Neural cell (in vitro differentiated cells): ENCODE measurements at regions not wholly inside any gene's neighbourhood (a gene's known extent, or its start where the extent isn't known, plus 50 kb on each side); places are given as distances from the start of the nearest gene placed in this dataset.

ENCODE experiments used
- H2AFZ ChIP-seq: fragments of 200-600, 300-800 bp; sonication (generic), shearing (Covaris generic); 2 replicates; pipeline ENCODE4 v1.6.0; 2014; ENCODE audit warnings: low read depth, mild to moderate bottlenecking, antibody characterized with exemption, low read length, moderate library complexity
- H3F3A ChIP-seq: fragments of 200-600 bp; shearing (Covaris generic); 2 replicates; pipeline ENCODE4 v1.6.1; 2016; ENCODE audit warnings: mild to moderate bottlenecking, moderate library complexity, mixed read lengths, antibody characterized with exemption, low read length; ENCODE audit not compliant: insufficient read depth, poor library complexity, severe bottlenecking
- H3K27ac ChIP-seq: fragments of 200-600, 300-800 bp; sonication (generic), shearing (Covaris generic); 2 replicates; pipeline ENCODE4 v1.5.1; 2014; ENCODE audit warnings: mild to moderate bottlenecking, low read length, moderate library complexity
- H3K27me3 ChIP-seq: fragments of 300-800, 200-600 bp; sonication (generic), shearing (Covaris generic); 2 replicates; pipeline ENCODE4 v1.6.0; 2014; ENCODE audit warnings: mild to moderate bottlenecking, low read depth, low read length, moderate library complexity; ENCODE audit not compliant: insufficient read depth
- H3K36me3 ChIP-seq: fragments of 300-800, 200-600 bp; sonication (generic), shearing (Covaris generic); 2 replicates; pipeline ENCODE4 v1.5.1; 2014; ENCODE audit warnings: mild to moderate bottlenecking, antibody characterized with exemption, low read length, moderate library complexity; ENCODE audit not compliant: insufficient read depth
- H3K4me2 ChIP-seq: fragments of 300-800, 200-600 bp; sonication (generic), shearing (Covaris generic); 2 replicates; pipeline ENCODE4 v1.6.0; 2014; ENCODE audit warnings: mild to moderate bottlenecking, low read length
- H3K4me3 ChIP-seq: fragments of 300-800, 200-600 bp; sonication (generic), shearing (Covaris generic); 2 replicates; pipeline ENCODE4 v1.5.1; 2014; ENCODE audit warnings: mild to moderate bottlenecking, low read length, moderate library complexity
- H3K79me2 ChIP-seq: fragments of 200-600 bp; shearing (Covaris generic); replicated peaks from 2 replicates; pipeline ENCODE4 v1.6.0; 2014; ENCODE audit warnings: mild to moderate bottlenecking, low read length, moderate library complexity; ENCODE audit not compliant: insufficient read depth
- H3K9ac ChIP-seq: fragments of 300-800, 200-600 bp; sonication (generic), shearing (Covaris generic); 2 replicates; pipeline ENCODE4 v1.6.1; 2016; ENCODE audit warnings: mild to moderate bottlenecking, low read length, mixed read lengths
- H3K9me2 ChIP-seq: fragments of 200-600 bp; shearing (Covaris generic); 2 replicates; pipeline ENCODE4 v1.6.1; 2016; ENCODE audit warnings: mild to moderate bottlenecking, low read length, mixed read lengths; ENCODE audit not compliant: insufficient read depth
- H3K9me3 ChIP-seq: fragments of 200-600, 300-800 bp; sonication (generic), shearing (Covaris generic); 2 replicates; pipeline ENCODE4 v1.6.1; 2016; ENCODE audit warnings: mild to moderate bottlenecking, mixed run types, low read length, moderate library complexity, mixed read lengths
- H4K20me1 ChIP-seq: fragments of 200-600 bp; shearing (Covaris generic); 2 replicates; pipeline ENCODE4 v1.6.1; 2016; ENCODE audit warnings: mild to moderate bottlenecking, mixed run types; ENCODE audit not compliant: insufficient read depth
- EP300 ChIP-seq: fragments of 450-650 bp; conservative IDR thresholded peaks from 2 replicates; pipeline ENCODE4 v1.6.1; 2014; ENCODE audit warnings: antibody characterized with exemption, mild to moderate bottlenecking, moderate library complexity; ENCODE audit not compliant: poor library complexity, severe bottlenecking
- EZH2 ChIP-seq: fragments of 200-600, 300-800 bp; shearing (Covaris generic), sonication (generic); IDR thresholded peaks from 2 replicates; pipeline ENCODE4 v1.6.1; 2014; ENCODE audit warnings: antibody characterized with exemption, low read length, borderline replicate concordance, mild to moderate bottlenecking; ENCODE audit not compliant: insufficient read depth, poor library complexity, severe bottlenecking
- MXI1 ChIP-seq: fragments of 450-650 bp; conservative IDR thresholded peaks from 2 replicates; pipeline ENCODE4 v1.6.1; 2014; ENCODE audit warnings: antibody characterized with exemption, mild to moderate bottlenecking; ENCODE audit not compliant: poor library complexity, severe bottlenecking
- POLR2AphosphoS5 ChIP-seq: IDR thresholded peaks from 2 replicates; pipeline ENCODE4 v1.6.1; 2012
- RAD21 ChIP-seq: fragments of 450-650 bp; conservative IDR thresholded peaks from 2 replicates; pipeline ENCODE4 v1.6.1; 2014; ENCODE audit warnings: antibody characterized with exemption, mild to moderate bottlenecking, moderate library complexity
- SMC3 ChIP-seq: fragments of 450-650 bp; conservative IDR thresholded peaks from 2 replicates; pipeline ENCODE4 v1.6.1; 2014; ENCODE audit warnings: antibody characterized with exemption, mild to moderate bottlenecking, moderate library complexity; ENCODE audit not compliant: poor library complexity
- TAF1 ChIP-seq: IDR thresholded peaks from 2 replicates; pipeline ENCODE4 v1.6.1; 2012; ENCODE audit warnings: low read depth
- TF ChIP-seq, protein P1 (sequence below): fragments of 450-650 bp; IDR thresholded peaks from 2 replicates; pipeline ENCODE4 v1.5.1; 2014; ENCODE audit warnings: antibody characterized with exemption, mild to moderate bottlenecking, moderate library complexity; ENCODE audit not compliant: poor library complexity, severe bottlenecking
- TF ChIP-seq, protein P2 (sequence below): IDR thresholded peaks from 2 replicates; pipeline ENCODE4 v1.6.1; 2012; ENCODE audit warnings: borderline replicate concordance

DNA sequence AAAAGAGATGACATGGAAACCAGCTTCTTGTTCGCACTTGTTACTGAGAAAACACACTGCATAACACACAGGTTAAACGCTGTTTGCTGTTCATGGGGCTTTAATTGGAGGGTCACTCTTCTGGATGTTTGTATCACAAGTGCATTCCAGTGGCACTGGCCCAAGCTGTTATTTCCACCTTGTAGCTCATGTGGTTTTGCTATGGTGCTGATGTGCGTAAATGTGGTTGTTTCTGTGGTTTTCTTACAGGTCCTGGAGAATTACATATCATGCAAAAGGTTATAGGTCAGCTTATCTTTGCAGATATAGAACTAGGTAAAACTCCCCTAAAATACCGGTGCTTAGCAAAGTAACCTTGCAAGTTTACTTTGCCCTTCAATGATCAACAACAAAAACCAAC is 89.3 kb upstream of the AHI1 start:
- no peak overlapping the region for H3K4me2 ChIP-seq
- no peaks in the 10 kb centered on the region for H3K79me2 ChIP-seq
- no peak overlapping the region for H3K4me3 ChIP-seq
- H3K9me3 ChIP-seq = no peaks in the 10 kb centered on the region
- H4K20me1 ChIP-seq = no peaks in the 10 kb centered on the region
- no peak overlapping the region for H3K27ac ChIP-seq
- H3K9me2 ChIP-seq = no peaks in the 10 kb centered on the region
- TF ChIP-seq, protein P1, sequence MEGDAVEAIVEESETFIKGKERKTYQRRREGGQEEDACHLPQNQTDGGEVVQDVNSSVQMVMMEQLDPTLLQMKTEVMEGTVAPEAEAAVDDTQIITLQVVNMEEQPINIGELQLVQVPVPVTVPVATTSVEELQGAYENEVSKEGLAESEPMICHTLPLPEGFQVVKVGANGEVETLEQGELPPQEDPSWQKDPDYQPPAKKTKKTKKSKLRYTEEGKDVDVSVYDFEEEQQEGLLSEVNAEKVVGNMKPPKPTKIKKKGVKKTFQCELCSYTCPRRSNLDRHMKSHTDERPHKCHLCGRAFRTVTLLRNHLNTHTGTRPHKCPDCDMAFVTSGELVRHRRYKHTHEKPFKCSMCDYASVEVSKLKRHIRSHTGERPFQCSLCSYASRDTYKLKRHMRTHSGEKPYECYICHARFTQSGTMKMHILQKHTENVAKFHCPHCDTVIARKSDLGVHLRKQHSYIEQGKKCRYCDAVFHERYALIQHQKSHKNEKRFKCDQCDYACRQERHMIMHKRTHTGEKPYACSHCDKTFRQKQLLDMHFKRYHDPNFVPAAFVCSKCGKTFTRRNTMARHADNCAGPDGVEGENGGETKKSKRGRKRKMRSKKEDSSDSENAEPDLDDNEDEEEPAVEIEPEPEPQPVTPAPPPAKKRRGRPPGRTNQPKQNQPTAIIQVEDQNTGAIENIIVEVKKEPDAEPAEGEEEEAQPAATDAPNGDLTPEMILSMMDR = no peak
- TF ChIP-seq MXI1 = no peak
- TF ChIP-seq RAD21 = no peak
- no peak for TF ChIP-seq EZH2
- no peak for TF ChIP-seq EP300
- TF ChIP-seq, protein P2, sequence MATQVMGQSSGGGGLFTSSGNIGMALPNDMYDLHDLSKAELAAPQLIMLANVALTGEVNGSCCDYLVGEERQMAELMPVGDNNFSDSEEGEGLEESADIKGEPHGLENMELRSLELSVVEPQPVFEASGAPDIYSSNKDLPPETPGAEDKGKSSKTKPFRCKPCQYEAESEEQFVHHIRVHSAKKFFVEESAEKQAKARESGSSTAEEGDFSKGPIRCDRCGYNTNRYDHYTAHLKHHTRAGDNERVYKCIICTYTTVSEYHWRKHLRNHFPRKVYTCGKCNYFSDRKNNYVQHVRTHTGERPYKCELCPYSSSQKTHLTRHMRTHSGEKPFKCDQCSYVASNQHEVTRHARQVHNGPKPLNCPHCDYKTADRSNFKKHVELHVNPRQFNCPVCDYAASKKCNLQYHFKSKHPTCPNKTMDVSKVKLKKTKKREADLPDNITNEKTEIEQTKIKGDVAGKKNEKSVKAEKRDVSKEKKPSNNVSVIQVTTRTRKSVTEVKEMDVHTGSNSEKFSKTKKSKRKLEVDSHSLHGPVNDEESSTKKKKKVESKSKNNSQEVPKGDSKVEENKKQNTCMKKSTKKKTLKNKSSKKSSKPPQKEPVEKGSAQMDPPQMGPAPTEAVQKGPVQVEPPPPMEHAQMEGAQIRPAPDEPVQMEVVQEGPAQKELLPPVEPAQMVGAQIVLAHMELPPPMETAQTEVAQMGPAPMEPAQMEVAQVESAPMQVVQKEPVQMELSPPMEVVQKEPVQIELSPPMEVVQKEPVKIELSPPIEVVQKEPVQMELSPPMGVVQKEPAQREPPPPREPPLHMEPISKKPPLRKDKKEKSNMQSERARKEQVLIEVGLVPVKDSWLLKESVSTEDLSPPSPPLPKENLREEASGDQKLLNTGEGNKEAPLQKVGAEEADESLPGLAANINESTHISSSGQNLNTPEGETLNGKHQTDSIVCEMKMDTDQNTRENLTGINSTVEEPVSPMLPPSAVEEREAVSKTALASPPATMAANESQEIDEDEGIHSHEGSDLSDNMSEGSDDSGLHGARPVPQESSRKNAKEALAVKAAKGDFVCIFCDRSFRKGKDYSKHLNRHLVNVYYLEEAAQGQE = no peak
- no peak for TF ChIP-seq POLR2AphosphoS5
- no peak for TF ChIP-seq SMC3
- TF ChIP-seq TAF1 = no peak
- H3K9ac ChIP-seq = no peak overlapping the region
- no peak overlapping the region for H2AFZ ChIP-seq
- no peaks in the 10 kb centered on the region for H3F3A ChIP-seq
- H3K36me3 ChIP-seq = no peaks in the 10 kb centered on the region
- H3K27me3 ChIP-seq = no peaks in the 10 kb centered on the region

DNA sequence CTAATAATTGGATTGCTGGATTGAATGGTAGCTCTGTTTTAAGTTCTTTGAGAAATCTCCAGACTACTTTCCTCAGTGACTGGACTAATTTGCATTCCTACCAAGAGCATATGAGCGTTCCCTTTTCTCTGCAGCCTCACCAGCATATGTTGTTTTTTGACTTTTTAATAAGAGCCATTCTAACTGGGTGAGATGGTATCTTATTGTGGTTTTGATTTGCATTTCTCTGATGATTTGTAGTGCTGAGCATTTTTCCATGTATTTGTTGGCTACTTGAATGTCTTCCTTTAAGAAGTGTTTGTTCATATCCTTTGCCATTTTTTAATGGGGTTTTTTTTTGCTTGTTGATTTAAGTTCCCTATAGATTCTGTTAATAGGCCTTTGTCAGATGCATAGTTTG is 94.7 kb upstream of the AHI1 start:
- Histone ChIP-seq H3K27me3 (no peaks in the 10 kb centered on the region), H3K79me2 (no peaks in the 10 kb centered on the region), H4K20me1 (no peaks in the 10 kb centered on the region), H3K9me3 (no peaks in the 10 kb centered on the region), H3K4me3 (no peak overlapping the region), H3K4me2 (no peak overlapping the region), H3F3A (no peaks in the 10 kb centered on the region), H3K27ac (no peak overlapping the region), H3K9ac (no peak overlapping the region), H3K9me2 (no peaks in the 10 kb centered on the region), H3K36me3 (no peaks in the 10 kb centered on the region), H2AFZ (no peak overlapping the region)
- TF ChIP-seq TAF1 (no peak), MXI1 (no peak), EP300 (no peak), SMC3 (no peak), RAD21 (no peak), EZH2 (no peak), POLR2AphosphoS5 (no peak)
- TF ChIP-seq, protein P2 = no peak
- TF ChIP-seq, protein P1 = no peak
